ENCODE measurements at regions not wholly inside any gene's neighbourhood (a gene's known extent, or its start where the extent isn't known, plus 50 kb on each side); places are given as distances from the start of the nearest gene placed in this dataset.

GRCh38 chr11:81112718-81113117, 1620.9 kb downstream of the FAM181B start:
- TF ChIP-seq CTCF (IDR thresholded peaks at IDR 0.05) (no peak), ZFX (IDR thresholded peaks at IDR 0.05; ENCODE audit: borderline replicate concordance) (no peak)
